Peyer's patch (tissue), 4 donors: ENCODE measurements at regions not wholly inside any gene's neighbourhood (a gene's known extent, or its start where the extent isn't known, plus 50 kb on each side); places are given as distances from the start of the nearest gene placed in this dataset.

Source experiments
- DNase-seq, 3 donors: peaks; one replicate each; pipeline ENCODE4 v3.0.0-alpha.2; 2017 to 2019
- H3K27ac ChIP-seq, 4 donors: fragments of 200-600 bp; sonication (generic); one replicate each; pipeline ENCODE4 v1.5.1; 2016 to 2019
- H3K27me3 ChIP-seq, 2 donors: fragments of 200-600 bp; sonication (generic); one replicate each; pipeline ENCODE4 v1.5.1; 2019
- H3K36me3 ChIP-seq, 3 donors: fragments of 200-600 bp; sonication (generic); one replicate each; pipeline ENCODE4 v1.5.1; 2016 to 2019
- H3K4me1 ChIP-seq, 4 donors: fragments of 200-600 bp; sonication (generic); one replicate each; pipeline ENCODE4 v1.5.1; 2016 to 2019
- H3K4me3 ChIP-seq, 4 donors: fragments of 200-600 bp; sonication (generic); 1 replicate in 3 of 4; 2 replicates in 1 of 4; pipeline ENCODE4 v1.5.1; 2016 to 2019; ENCODE audit warnings: mild to moderate bottlenecking in 1 of 4
- H3K9me3 ChIP-seq, 4 donors: fragments of 200-600 bp; sonication (generic); one replicate each; pipeline ENCODE4 v1.5.1; 2016 to 2019; ENCODE audit warnings: mild to moderate bottlenecking in 1 of 4
- POLR2A ChIP-seq, 2 donors: fragments of 450-650 bp; IDR thresholded peaks; one replicate each; pipeline ENCODE4 v1.5.1; 2017; ENCODE audit warnings: antibody characterized with exemption in 2 of 2, mild to moderate bottlenecking in 2 of 2, moderate library complexity in 2 of 2
- TF ChIP-seq, protein P1 (sequence below), 6 experiments: fragments of 450-650 bp in 4 of 6; fragments of 200-600 bp in 2 of 6; sonication (generic) in 1 of 6; IDR thresholded peaks; one replicate each; pipeline ENCODE4 v1.5.1; 2017 to 2019; ENCODE audit warnings: antibody characterized with exemption in 6 of 6, mild to moderate bottlenecking in 3 of 6, moderate library complexity in 1 of 6

DNA sequence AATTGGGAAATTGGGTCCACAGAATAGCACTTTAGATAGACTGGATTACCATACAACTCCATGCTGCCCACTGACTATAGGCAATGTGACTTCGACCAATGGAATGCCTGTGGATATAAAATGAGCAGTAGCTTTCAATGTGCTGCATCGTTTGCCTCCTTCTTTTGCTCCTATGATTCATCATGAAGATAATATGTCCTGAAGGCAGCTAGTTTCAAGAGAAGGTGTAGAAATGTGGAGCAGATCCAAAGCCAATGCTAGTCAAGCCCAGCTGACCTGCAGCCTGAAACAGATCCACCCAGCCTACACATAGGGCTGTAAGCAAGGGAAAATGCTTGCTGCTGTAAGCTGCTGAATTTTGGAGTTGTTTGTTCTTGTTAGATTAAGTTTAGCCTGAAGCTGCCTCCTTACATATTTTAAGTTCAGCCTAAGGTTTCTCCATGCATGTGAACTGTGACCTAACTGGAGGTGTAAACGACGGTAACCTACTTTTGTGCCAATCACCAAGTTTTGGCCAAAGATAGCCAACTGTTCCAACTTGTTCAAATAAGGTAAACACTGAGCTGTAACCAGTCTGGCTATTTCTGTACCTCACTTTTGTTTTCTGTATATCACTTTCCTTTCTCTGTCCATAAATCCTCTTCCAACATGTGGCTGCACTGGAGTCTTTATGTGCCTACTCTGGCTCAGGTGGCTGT is 169.1 kb upstream of the AVPR1A start:
- no peaks in the 10 kb centered on the region for H3K4me1 ChIP-seq
- no peaks in the 10 kb centered on the region for H3K9me3 ChIP-seq
- H3K4me3 ChIP-seq = no peak overlapping the region
- no peak for DNase-seq
- H3K36me3 ChIP-seq = no peaks in the 10 kb centered on the region
- TF ChIP-seq, protein P1, sequence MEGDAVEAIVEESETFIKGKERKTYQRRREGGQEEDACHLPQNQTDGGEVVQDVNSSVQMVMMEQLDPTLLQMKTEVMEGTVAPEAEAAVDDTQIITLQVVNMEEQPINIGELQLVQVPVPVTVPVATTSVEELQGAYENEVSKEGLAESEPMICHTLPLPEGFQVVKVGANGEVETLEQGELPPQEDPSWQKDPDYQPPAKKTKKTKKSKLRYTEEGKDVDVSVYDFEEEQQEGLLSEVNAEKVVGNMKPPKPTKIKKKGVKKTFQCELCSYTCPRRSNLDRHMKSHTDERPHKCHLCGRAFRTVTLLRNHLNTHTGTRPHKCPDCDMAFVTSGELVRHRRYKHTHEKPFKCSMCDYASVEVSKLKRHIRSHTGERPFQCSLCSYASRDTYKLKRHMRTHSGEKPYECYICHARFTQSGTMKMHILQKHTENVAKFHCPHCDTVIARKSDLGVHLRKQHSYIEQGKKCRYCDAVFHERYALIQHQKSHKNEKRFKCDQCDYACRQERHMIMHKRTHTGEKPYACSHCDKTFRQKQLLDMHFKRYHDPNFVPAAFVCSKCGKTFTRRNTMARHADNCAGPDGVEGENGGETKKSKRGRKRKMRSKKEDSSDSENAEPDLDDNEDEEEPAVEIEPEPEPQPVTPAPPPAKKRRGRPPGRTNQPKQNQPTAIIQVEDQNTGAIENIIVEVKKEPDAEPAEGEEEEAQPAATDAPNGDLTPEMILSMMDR (IDR thresholded peaks at IDR 0.05) = no peak
- no peak for TF ChIP-seq POLR2A (IDR thresholded peaks at IDR 0.05)
- no peaks in the 10 kb centered on the region for H3K27me3 ChIP-seq
- no peak overlapping the region for H3K27ac ChIP-seq

DNA sequence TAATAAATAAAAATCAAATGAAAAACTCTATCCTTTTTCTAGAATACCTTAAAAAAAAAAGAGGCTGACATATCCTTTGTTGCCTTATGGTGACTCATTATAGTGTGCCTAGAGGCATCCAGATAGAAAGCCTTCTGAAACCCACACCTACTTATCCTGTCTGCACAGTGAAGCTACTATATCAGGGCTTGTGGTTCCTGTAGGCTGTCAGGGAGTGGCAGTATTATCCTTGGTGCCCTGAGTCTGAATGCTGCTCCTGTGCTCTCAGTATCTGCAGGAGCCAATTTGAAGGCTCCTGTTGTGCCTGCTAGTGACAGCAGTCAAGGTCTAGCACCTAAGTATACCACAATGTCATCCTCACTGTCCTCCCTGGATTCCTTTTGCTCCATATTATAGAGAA is 168.4 kb upstream of the AVPR1A start:
- no peak for TF ChIP-seq POLR2A (IDR thresholded peaks at IDR 0.05)
- TF ChIP-seq, protein P1 (IDR thresholded peaks at IDR 0.05) = no peak
- Histone ChIP-seq H3K27ac (no peak overlapping the region), H3K9me3 (no peaks in the 10 kb centered on the region), H3K4me3 (no peak overlapping the region), H3K4me1 (no peaks in the 10 kb centered on the region), H3K27me3 (no peaks in the 10 kb centered on the region), H3K36me3 (no peaks in the 10 kb centered on the region)
- no peak for DNase-seq

DNA sequence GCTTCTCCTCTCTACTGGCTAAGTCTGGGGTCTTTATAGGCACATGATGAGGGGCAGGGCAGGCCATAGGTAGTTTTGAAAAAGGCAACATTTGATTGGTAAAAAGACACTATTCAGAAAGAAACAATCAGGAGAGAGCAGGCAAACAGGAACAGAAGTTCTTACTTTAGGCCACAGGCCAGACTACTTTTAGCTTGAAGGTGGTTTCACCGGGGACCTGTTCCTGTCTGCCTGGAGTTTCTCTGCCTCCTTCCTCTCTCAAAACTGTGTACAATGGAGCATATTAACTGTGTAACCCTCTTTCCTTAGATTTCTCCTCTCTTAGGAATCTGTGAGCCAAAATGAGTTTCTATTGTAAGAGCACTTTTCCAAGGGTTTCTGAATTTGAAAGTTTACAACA is 167.9 kb upstream of the AVPR1A start:
- Histone ChIP-seq H3K4me3 (no peak overlapping the region), H3K36me3 (no peaks in the 10 kb centered on the region), H3K27ac (no peak overlapping the region), H3K4me1 (no peaks in the 10 kb centered on the region), H3K27me3 (no peaks in the 10 kb centered on the region), H3K9me3 (no peaks in the 10 kb centered on the region)
- TF ChIP-seq, protein P1 (IDR thresholded peaks at IDR 0.05) = no peak
- TF ChIP-seq POLR2A (IDR thresholded peaks at IDR 0.05) = no peak
- no peak for DNase-seq

DNA sequence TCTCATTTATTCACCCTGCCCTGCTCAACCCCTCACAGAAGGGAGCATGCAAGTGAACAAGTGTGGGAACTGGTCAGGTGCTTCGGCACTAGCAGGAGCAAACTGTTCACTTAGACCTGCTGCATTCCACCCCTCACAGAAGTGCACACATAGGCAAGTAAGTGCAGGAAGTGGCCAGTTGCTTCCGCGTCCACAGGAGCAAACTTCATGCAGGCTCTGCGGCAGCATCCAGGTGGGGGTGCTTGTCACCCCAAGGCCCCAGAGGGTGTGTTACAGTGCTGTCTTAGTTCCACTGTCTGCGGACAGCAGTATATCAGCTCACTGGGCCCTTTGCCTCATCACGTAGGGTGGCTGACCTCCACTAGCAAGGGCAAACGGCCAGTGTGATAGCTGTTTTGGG is 167.3 kb upstream of the AVPR1A start:
- H3K27me3 ChIP-seq = no peaks in the 10 kb centered on the region
- no peak overlapping the region for H3K27ac ChIP-seq
- H3K9me3 ChIP-seq = no peaks in the 10 kb centered on the region
- TF ChIP-seq, protein P1 (IDR thresholded peaks at IDR 0.05) = no peak
- no peak for TF ChIP-seq POLR2A (IDR thresholded peaks at IDR 0.05)
- H3K4me1 ChIP-seq = no peaks in the 10 kb centered on the region
- DNase-seq = no peak
- H3K36me3 ChIP-seq = no peaks in the 10 kb centered on the region
- H3K4me3 ChIP-seq = no peak overlapping the region

DNA sequence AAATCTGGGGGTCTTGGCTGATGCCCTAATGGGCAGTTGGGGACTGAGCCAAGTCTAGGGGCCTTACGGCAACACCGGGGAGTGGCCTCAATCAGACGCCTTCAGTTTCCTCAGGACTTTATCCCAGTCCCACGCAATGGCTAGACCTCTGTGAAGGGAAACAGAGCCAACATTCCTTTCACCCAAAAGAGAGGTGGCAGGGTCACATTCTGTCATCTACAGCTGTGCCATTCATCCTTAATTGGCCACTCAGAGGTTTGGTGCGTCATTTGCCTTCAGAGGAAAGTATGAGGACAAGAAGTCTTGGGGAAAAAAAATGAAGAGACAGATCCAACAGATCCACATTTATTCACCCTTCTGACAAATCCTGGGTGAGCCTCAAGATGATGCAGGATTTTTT is 166.9 kb upstream of the AVPR1A start:
- no peaks in the 10 kb centered on the region for H3K9me3 ChIP-seq
- H3K4me3 ChIP-seq = no peak overlapping the region
- no peaks in the 10 kb centered on the region for H3K27me3 ChIP-seq
- no peak overlapping the region for H3K27ac ChIP-seq
- TF ChIP-seq POLR2A (IDR thresholded peaks at IDR 0.05) = no peak
- TF ChIP-seq, protein P1 (IDR thresholded peaks at IDR 0.05) = no peak
- no peaks in the 10 kb centered on the region for H3K36me3 ChIP-seq
- H3K4me1 ChIP-seq = no peaks in the 10 kb centered on the region
- DNase-seq = no peak
